GM21515 (cell line): ENCODE measurements at regions not wholly inside any gene's neighbourhood (a gene's known extent, or its start where the extent isn't known, plus 50 kb on each side); places are given as distances from the start of the nearest gene placed in this dataset.

ENCODE experiments used
- ATAC-seq: cut with Tn5 transposase; IDR thresholded peaks from one replicate; pipeline ENCODE4 v1.9.1; 2021; ENCODE audit not compliant: unreplicated experiment

- ATAC-seq, result peak; percentile 31
Observed at GRCh38 chr12:126773012-126773411, 1494.0 kb upstream of the TMEM132C start.

- no peak for ATAC-seq
Observed at GRCh38 chr12:126773491-126773890, 1493.5 kb upstream of the TMEM132C start.

- no peak for ATAC-seq
Observed at GRCh38 chr12:126776026-126776655, 1490.8 kb upstream of the TMEM132C start.

GRCh38 chr12:126780343-126780742 lies 1486.6 kb upstream of the TMEM132C start:
- no peak for ATAC-seq

GRCh38 chr12:126781593-126781992 lies 1485.4 kb upstream of the TMEM132C start:
- no peak for ATAC-seq

- no peak for ATAC-seq
Observed at GRCh38 chr12:126782083-126782482, 1484.9 kb upstream of the TMEM132C start.

- ATAC-seq, result no peak
Observed at GRCh38 chr12:126784328-126784921, 1482.5 kb upstream of the TMEM132C start.

GRCh38 chr12:126789963-126790362 lies 1477.0 kb upstream of the TMEM132C start:
- no peak for ATAC-seq

- no peak for ATAC-seq
Observed at GRCh38 chr12:126791122-126791521, 1475.8 kb upstream of the TMEM132C start.

- no peak for ATAC-seq
Observed at GRCh38 chr12:126792411-126792810, 1474.6 kb upstream of the TMEM132C start.

GRCh38 chr12:126797525-126797924 lies 1469.4 kb upstream of the TMEM132C start:
- no peak for ATAC-seq

- ATAC-seq, result no peak
Observed at GRCh38 chr12:126798449-126798848, 1468.5 kb upstream of the TMEM132C start.

GRCh38 chr12:126807312-126807865 lies 1459.6 kb upstream of the TMEM132C start:
- no peak for ATAC-seq

- no peak for ATAC-seq
Observed at GRCh38 chr12:126811391-126811790, 1455.6 kb upstream of the TMEM132C start.

GRCh38 chr12:126819554-126819953 lies 1447.4 kb upstream of the TMEM132C start:
- no peak for ATAC-seq

GRCh38 chr12:126830778-126831680 lies 1435.9 kb upstream of the TMEM132C start:
- no peak for ATAC-seq

- no peak for ATAC-seq
Observed at GRCh38 chr12:126837697-126838096, 1429.3 kb upstream of the TMEM132C start.

GRCh38 chr12:126843915-126844669 lies 1422.9 kb upstream of the TMEM132C start:
- no peak for ATAC-seq

GRCh38 chr12:126847005-126847629 lies 1419.9 kb upstream of the TMEM132C start:
- ATAC-seq, result no peak

- no peak for ATAC-seq
Observed at GRCh38 chr12:126855768-126856167, 1411.2 kb upstream of the TMEM132C start.
